Ishikawa (cell line): ENCODE measurements at regions not wholly inside any gene's neighbourhood (a gene's known extent, or its start where the extent isn't known, plus 50 kb on each side); places are given as distances from the start of the nearest gene placed in this dataset.

Experiments
- CEBPB ChIP-seq: IDR thresholded peaks from 2 replicates; pipeline ENCODE4 v1.6.1; 2012
- CREB1 ChIP-seq: IDR thresholded peaks from 2 replicates; pipeline ENCODE4 v1.6.1; 2012; ENCODE audit warnings: low read depth
- EGR1 ChIP-seq: IDR thresholded peaks from 2 replicates; pipeline ENCODE4 v1.6.1; 2012
- EP300 ChIP-seq: IDR thresholded peaks from 2 replicates; pipeline ENCODE4 v1.6.1; 2012; ENCODE audit warnings: borderline replicate concordance
- MAX ChIP-seq: IDR thresholded peaks from 2 replicates; pipeline ENCODE4 v1.6.1; 2012
- REST ChIP-seq: IDR thresholded peaks from 2 replicates; pipeline ENCODE4 v1.6.1; 2012; ENCODE audit warnings: low read depth, mild to moderate bottlenecking
- TEAD4 ChIP-seq: IDR thresholded peaks from 2 replicates; pipeline ENCODE4 v1.6.1; 2012
- USF1 ChIP-seq: IDR thresholded peaks from 2 replicates; pipeline ENCODE4 v1.6.1; 2012
- YY1 ChIP-seq: IDR thresholded peaks from 2 replicates; pipeline ENCODE4 v1.6.1; 2012; ENCODE audit warnings: low read depth
- ZBTB7A ChIP-seq: IDR thresholded peaks from 2 replicates; pipeline ENCODE4 v1.6.1; 2012; ENCODE audit warnings: low read depth

GRCh38 chr1:221648201-221648600 lies 93.7 kb downstream of the DUSP10 start:
- no peak for TF ChIP-seq CEBPB
- TF ChIP-seq REST, result no peak
- no peak for TF ChIP-seq ZBTB7A
- TF ChIP-seq EGR1, result no peak
- no peak for TF ChIP-seq TEAD4
- TF ChIP-seq USF1, result no peak
- TF ChIP-seq CREB1, result no peak
- no peak for TF ChIP-seq YY1
- TF ChIP-seq MAX, result no peak
- no peak for TF ChIP-seq EP300
